Globus pallidus (tissue), 1 donor: ENCODE measurements at regions not wholly inside any gene's neighbourhood (a gene's known extent, or its start where the extent isn't known, plus 50 kb on each side); places are given as distances from the start of the nearest gene placed in this dataset.
"Not testable (repeated sequence)": the region's sequence is repeated elsewhere in the genome, so short reads cannot be mapped to it uniquely, and the experiment has no call there.

Source experiments
- DNase-seq: peaks from one replicate; pipeline ENCODE4 v3.0.0-alpha.2; 2015; ENCODE audit warnings: low spot score

DNA sequence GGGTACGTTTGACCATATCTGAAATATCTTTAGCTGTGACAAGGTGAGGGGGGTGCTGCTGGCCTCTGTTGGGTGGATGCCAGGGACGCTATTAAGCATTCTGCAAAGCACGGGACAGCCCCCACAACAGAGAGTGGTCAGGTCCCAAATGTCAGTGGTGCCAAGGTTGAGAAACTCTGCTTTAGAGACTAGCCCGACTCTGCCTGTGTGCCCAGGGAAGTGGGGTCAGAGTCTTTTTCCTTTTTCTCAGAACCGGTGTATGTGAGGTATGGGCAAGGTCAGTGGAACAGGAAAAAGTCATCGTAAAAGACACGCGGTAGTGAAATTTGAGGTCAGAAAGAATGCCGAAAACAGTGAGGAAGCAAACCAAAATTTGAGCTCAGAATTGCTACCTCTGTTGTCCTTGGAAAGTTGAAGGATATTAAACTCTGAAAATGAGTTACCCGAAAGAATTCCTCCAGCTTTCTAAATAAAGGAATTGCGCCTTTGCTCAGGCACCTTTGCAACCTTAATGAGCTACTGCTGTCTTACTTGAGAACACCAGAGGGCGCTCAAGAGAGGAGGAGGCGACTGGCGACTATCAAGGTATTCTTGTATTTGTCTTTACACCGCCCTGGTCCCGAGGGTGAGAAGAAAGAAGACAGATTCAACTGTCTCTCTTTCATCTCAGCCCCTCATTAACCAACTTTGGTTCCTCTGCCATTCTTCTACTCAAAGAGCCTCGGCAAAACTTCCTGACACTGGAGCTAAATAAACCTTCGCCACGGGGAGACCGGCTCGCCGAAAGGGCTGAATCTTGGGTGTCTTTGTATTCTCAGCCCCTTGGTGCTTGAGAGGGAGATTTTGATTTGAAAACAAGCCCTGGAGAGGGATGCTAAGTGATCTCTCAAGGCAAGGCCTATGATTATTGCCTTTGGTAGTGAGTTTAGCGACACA lies 85.4 kb upstream of the OLIG2 start:
- peak; percentile 70 for DNase-seq

DNA sequence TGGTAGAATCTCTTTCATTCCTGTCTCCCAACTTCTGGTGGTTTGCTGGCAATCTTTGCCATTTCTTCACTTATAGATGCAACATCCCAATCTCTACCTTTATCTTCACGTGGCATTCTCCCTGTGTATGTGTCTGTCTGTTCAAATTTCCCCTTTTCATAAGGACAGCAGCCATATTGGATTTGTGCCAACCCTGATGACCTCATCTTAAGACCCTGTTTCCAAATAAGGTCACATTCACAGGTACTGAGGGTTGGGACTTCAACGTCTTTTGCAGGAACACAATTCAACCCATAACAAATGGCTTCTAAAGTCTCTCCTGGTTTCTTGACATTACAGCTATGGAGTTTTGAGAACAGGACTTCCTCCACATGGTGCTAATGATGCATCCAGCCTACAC lies 84.5 kb upstream of the OLIG2 start:
- no peak for DNase-seq

DNA sequence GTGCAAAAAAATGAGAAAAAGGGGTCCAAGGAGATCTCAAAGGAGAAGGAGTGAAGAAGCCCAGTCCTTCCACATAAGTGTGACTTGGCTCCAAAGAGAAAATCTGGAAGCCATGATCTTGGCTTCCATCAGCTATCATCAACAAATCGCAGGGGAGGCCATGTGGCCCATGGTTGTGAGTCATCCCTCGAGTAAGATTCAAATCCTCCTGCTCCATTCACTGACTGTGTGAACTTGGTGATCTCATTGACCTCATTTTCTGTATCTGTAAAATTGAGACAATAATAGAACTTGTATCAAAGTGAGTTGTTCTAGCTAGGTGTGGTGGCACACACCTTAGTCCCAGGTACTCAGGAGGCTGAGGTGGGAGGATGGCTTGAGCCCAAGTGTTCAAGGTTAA lies 79.1 kb upstream of the OLIG2 start:
- no peak for DNase-seq

DNA sequence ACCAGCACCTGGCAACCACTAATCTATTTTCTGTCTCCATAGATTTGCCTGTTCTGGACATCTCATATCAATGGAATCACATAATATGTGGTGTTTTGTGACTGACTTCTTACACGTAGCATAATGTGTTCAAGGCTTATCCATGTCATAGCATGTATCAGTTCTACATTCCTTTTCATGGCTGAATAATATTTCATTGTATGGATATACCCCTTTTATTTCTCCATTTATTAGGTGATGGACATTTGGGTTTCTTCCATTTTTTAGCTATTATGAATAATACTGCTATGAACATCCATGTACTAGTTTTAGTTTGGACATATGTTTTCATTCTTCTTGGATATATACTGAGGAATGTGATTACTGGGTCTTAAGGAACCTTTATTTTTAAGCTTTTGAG lies 78.0 kb upstream of the OLIG2 start:
- DNase-seq = no peak

DNA sequence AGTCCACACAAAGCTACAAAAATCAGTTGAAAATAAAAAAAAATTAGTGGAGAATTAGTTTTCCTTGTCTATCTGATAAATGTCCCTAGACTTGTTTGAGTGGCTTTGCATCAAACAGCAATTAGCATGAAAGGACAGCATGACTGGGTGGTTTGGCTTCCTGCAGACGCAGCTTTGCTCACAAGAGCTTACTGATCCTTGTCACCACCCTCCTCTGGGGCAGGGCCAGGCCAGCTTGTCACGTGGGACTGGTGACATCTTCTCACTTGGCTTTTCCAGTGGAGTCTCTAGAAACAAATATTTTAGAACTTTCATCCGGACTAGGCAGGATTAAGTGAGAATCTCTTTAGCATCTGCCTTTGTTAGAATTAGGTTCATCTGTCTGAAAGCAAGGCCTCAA lies 76.0 kb upstream of the OLIG2 start:
- DNase-seq = no peak

DNA sequence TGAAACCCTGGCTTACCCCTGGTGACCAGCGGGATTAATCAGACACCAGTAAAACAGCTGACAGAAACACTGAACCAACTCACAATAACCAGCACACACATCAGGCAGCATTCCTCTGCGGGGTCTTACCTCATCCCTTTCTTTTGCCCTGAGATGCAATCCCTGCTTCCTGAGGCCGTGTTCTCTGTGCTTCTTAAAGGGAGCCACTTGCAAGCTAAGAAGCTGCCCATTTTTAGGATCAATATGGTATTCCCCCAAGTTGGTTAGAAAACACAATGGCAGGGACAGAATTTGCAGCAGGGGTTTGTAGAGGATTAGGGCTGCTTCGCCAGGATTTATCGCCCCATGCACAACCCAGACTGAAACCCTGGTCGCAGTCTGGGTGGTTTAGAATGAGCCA lies 74.7 kb upstream of the OLIG2 start:
- DNase-seq = no peak

DNA sequence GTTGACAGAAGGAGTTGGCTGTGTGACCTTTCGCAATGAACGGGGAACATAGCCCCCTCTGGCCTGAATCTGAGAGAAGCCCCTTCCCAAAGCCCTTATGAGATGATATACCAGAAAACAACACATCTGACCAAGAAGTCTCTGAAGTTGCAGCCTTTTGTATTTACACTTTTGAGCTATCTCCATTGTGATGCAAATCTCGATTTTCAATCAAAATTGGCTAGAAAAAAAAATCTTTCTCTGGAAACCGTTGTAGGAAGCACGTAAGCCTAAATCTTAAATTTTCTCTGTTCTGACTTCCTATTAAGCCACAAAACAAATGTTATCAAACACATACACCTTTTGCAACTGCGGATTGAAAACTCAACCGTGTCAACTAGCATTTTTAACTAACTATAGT lies 71.4 kb upstream of the OLIG2 start:
- DNase-seq = no peak

DNA sequence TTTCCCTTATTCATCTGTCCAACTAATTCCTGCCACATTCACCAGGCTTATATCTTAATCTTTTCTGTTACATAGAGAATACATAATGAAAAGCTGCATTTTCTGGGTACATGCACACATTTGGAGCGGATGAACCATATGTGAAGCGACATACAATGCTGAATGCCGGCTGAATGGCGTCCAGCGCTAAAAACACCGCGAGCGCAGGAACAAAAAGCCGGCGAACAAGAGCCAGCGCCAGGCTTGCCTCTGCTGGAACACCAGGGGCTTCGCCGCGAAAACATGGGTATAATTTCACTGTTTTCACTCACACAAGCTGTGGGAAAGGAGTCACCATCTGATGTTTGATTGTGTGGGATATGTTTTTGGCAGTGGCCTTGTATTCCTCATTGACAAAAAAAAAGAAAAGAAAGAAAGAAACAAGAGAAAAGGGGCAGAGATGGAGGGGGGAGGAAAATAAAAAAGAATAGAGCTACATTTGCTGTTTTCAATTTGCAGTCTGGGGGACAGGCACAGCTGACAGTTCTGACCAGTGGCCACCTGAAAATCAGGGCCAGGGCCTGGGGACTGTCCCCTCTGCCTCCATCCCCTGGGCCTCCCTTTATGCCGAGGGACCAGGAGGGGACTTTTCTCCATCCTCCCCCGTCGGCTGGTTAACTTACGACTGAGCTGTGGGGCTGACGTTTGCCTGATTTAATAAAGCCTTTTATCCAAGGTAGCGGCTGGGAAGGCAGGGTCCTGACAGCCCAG lies 70.2 kb upstream of the OLIG2 start:
- peak; percentile 58 for DNase-seq

DNA sequence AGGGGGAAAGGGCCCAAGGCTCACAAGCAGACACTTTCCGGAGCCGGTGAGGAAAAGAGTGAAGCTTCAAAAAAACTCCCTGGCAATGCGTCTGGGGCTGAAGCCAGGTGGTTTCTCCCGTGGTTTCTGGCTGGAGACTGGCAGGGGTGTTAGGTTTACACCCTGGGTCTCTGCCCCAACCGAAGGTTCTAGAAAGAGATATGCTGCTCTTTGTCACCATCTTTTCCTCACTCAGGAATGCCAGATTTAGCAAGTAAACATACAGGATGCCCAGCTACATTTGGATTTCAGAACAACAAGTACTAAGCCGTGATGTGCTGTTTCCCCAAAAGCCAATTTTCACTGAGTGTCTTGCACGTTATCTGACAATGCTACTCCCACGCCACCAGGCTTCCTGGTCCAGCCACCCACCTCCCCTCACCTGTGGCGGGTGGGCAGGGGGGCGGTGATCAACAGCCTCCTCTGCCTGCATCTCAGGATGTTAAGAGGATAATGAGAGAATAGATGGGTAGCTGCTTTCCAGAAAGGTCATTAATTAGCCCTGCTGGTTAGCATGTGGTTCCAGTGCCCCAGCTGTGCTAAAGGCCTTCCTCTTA lies 69.6 kb upstream of the OLIG2 start:
- DNase-seq = no peak

DNA sequence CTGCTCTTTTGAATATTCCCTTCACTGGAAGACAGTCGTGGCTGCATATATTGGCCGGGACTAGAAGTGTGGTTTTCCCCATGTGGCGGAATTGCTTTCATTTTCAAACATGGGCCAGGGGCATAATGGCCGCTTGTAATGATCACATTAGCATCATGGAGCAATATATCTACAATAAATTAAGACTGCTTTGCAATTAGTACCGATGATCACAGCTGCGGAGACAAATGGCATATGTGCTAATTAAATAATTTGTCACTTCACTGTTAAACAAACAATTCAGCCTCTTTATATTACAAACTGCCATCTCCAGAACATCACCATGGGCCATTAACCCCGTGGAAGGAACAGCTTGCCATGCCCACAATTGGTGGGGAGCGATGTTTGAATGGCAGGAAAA lies 68.2 kb upstream of the OLIG2 start:
- no peak for DNase-seq

DNA sequence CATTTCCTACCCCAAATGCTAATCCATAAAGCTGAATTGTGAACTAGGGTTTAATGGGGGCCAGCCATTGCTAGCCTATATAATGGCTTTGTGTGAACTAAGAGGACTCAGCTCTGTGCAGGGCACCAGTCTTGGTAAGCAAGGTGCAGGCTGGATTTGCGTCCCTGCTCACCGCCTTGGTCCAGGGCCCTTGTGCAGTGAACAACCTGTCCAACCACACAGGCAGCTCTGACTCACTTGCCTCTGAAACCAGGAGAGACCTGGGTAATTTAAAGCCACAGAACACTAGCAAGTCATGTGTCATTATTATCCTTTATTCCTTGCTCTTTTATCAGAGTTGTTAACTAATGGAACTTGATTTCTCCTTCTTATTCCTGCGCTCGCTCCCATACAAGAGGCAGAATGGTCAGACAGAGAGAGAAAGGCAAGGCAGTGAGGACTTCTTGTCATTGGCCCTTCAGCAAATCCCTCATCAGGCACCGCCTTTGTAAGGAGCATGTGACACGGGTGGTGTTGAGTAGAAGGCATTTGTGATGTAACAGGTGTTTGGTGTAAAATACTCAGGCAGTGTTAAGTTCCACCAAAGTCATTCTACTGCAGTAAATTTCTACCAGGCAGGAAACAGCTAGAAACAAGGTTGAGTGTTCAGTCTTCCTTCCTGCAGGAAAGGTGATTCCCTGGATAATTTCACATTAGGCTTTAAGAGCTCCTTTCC lies 67.3 kb upstream of the OLIG2 start:
- no peak for DNase-seq

DNA sequence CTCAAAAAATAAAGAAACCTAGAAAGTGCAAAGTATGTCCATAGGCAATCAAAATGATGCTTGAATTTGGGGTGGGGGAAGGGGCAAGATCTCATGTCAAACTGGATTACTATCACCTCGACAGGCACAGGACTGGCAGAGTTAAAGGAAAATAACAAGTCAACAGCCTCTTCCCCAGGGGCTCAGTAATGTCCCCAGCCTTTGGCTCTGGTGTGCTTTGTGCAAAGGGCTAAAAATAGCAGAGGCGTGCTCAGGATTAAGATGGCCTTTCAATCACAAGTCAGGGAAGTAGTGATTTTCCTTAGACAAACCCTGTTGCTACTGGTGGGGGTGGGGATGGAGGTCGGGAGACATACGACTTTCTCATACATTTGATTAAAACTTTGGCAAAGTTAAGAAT lies 63.5 kb upstream of the OLIG2 start:
- no peak for DNase-seq

DNA sequence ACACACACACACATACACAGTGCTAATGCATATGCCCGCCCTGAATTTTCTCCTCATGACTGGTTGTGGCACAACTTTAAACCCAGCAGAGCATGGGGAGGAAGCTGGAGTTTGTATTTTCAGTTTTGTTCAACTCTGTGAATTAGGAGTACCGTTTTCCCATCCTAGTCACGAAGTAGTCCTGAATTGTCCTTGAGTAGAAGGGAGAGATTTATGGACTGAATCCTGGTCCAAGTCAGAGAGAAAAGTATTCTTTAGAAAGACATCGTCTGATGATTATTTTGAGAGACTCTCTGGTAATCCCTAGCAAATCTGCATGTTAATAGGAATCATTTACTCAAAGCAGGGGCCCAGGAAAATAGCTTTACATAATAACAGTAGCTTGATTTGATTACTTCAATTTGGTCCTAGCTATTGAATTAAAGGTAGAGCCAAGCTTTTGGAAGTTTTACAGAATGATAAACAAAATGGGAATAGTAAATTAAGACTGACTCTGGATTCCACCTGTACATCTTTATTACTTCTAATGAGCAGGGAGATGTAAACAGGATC lies 60.5 kb upstream of the OLIG2 start:
- DNase-seq = no peak

DNA sequence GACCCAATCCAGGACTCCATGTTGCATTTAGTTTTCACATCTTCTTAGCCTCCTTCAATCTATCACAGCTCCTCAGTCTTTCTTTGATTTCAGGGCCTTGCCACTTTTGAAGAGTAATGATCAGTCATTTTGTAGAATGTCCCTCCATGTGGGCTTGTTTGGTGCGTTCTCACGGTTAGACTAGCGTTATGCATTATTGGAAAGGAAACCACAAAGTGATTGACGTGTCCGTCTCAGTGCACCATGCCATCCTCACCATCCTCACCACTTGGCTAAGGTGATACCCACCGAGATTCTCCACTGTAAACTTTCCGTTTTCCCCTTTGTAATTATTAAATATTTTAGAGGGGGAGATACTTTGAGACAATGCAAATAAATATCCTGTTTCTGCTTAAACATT lies 59.6 kb upstream of the OLIG2 start:
- DNase-seq = no peak

DNA sequence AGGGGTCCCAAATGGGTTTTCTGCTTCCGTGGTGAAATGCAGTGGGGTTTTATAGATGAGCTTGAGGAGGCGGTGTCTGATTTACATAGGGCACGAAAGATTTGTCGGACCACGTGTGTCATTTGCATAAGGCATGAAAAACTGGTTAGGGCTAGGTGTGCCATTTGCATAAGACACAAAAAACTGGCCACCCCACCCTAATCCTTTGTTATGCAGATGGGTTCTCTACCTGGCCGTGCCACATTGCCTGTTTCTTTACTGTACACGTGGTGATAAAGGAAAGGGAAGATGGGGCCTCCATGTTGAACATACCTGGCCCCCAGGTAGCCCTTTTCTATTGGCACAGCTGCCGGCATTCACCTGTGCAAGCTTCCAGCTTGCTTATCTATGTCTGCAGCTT lies 57.6 kb upstream of the OLIG2 start:
- not testable (repeated sequence) for DNase-seq

DNA sequence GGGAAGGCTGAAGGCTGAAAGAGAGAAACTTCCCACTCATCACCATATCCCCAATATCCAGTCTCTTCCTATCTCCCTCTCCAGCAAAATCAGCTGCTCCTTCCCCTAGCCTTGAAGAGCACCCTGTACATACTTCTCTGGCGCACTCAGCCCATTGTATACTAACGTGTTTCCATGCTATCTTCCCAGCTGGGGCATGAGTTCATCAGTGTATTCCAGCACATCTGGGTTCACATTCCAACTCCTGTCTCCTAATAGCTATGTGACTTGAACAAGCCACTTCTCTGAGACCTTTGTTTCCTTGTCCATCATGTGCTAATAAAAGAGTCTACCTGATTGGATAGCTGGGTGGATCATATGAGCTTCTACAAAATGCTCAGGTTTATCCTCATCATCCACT lies 51.1 kb upstream of the OLIG2 start:
- DNase-seq = no peak

DNA sequence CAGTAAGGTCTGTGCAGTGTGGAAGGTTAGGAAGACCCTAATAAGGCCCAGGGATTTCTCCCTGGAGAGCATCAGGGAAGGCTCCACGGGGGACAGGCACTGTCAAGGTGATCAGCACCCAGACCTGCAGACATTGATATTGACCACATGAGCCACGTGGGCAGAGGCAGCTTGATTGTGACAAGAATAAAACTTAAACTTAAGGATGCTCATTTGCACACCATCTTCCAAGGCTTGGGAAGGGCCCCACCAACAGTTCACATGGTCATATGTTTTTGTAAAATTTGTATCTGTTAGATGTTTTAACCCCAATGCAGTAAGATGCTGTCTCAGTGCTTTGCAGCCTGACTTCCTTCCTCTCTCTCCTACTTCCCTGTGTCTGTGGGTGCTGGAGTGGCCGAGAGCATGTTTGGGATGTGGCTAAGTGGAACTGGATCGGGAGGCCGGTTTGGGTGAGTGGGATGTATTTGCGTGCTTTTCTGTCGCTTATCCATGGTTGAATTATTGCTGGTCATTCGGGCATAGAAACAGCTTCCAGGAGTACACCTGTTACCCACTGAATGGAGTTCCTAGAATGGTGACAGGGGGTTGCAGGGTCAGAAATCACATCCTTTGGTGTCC lies 49.8 kb upstream of the OLIG2 start:
- no peak for DNase-seq
